K562 (cell line): ENCODE measurements at regions not wholly inside any gene's neighbourhood (a gene's known extent, or its start where the extent isn't known, plus 50 kb on each side); places are given as distances from the start of the nearest gene placed in this dataset.

Source experiments
- ATAC-seq: fragments of 200-7000 bp; cut with Tn5 transposase; 3 replicates; pipeline ENCODE4 v1.9.1; 2020; ENCODE audit warnings: moderate library complexity
- BruUV-seq: library from RNA; stranded (reverse); fragments of 400-500 nt; replicated peaks from 2 replicates; lab custom pipeline; 2021; lab: Mats Ljungman, UMichigan
- CTCF ChIA-PET: fragments of 300-600 bp; formaldehyde crosslinking; extraction: SDS; loops from one replicate; lab custom pipeline; 2021; ENCODE audit warnings: low intra/inter-chr PET ratio; lab: Yijun Ruan, JAX
- POLR2A ChIA-PET: fragments of 300-600, 350-650 bp; sonication (Branson Sonifier 250); formaldehyde crosslinking; extraction: SDS; loops from one replicate; lab custom pipeline; 2021; ENCODE audit warnings: antibody characterized with exemption, inconsistent platforms; lab: Yijun Ruan, JAX
- DNase-seq, 4 experiments: peaks; one replicate each; pipeline versions ENCODE4 v3.0.0 to v3.0.0-alpha.2; 2011 to 2018; ENCODE audit warnings: low spot score in 3 of 4, mixed read lengths in 3 of 4; ENCODE audit errors: extremely low read depth in 1 of 4
- FAIRE-seq: peaks from 2 replicates; lab custom pipeline; 2011; peaks lifted over from hg19 to GRCh38; lab: Jason Lieb, UNC
- H2AFZ ChIP-seq: 2 replicates; pipeline ENCODE4 v1.6.0; 2011; ENCODE audit warnings: low read depth, low read length, control low read depth, inconsistent platforms
- H3K27ac ChIP-seq: fragments of 200-600 bp; 3 replicates; pipeline ENCODE4 v1.8.0; 2011; ENCODE audit warnings: low read depth, mild to moderate bottlenecking, control low read depth, inconsistent platforms, low read length, moderate library complexity, mixed read lengths; ENCODE audit errors: extremely low read depth
- H3K27me3 ChIP-seq, 2 experiments: fragments of 300-600 bp in 1 of 2; 2 replicates in 1 of 2; 3 replicates in 1 of 2; pipeline versions ENCODE4 v1.6.0 to v1.8.0; 2011; ENCODE audit warnings: inconsistent platforms in 2 of 2, low read length in 2 of 2, mild to moderate bottlenecking in 1 of 2, mixed read lengths in 1 of 2, moderate library complexity in 1 of 2; ENCODE audit not compliant: control insufficient read depth in 2 of 2, insufficient read depth in 2 of 2
- H3K36me3 ChIP-seq: fragments of 300-600 bp; 3 replicates; pipeline ENCODE4 v1.8.0; 2011; ENCODE audit warnings: mild to moderate bottlenecking, low read length, inconsistent platforms; ENCODE audit not compliant: control insufficient read depth, insufficient read depth
- H3K4me1 ChIP-seq, 2 experiments: fragments of 200-600 bp in 1 of 2; replicated peaks in 1 of 2; 2 replicates in 1 of 2; 3 replicates in 1 of 2; pipeline versions ENCODE4 v1.5.1 to v1.8.0; 2011; ENCODE audit warnings: inconsistent platforms in 2 of 2, low read length in 2 of 2, mild to moderate bottlenecking in 1 of 2, mixed read lengths in 1 of 2, moderate library complexity in 1 of 2; ENCODE audit not compliant: control insufficient read depth in 2 of 2, insufficient read depth in 2 of 2
- H3K4me2 ChIP-seq: 2 replicates; pipeline ENCODE4 v1.6.1; 2011; ENCODE audit warnings: low read length, control low read depth, inconsistent platforms, mixed read lengths; ENCODE audit not compliant: insufficient read depth
- H3K4me3 ChIP-seq: fragments of 200-600 bp; sonication (generic), shearing (Covaris generic); 2 replicates; pipeline ENCODE4 v1.5.1; 2016; ENCODE audit warnings: control low read depth, inconsistent platforms
- H3K79me2 ChIP-seq: fragments of 200-600 bp; 3 replicates; pipeline ENCODE4 v1.8.0; 2011; ENCODE audit warnings: low read length, inconsistent platforms; ENCODE audit not compliant: control insufficient read depth, insufficient read depth
- H3K9ac ChIP-seq, 2 experiments: 2 replicates each; pipeline versions ENCODE4 v1.6.0 to v1.6.1; 2011; ENCODE audit warnings: low read depth in 2 of 2, low read length in 2 of 2, control low read depth in 1 of 2, inconsistent platforms in 1 of 2, mild to moderate bottlenecking in 1 of 2, mixed read lengths in 1 of 2; ENCODE audit not compliant: insufficient read depth in 1 of 2
- H3K9me1 ChIP-seq: one replicate; pipeline ENCODE4 v1.6.0; 2011; ENCODE audit warnings: inconsistent platforms, mild to moderate bottlenecking, low read length, moderate library complexity; ENCODE audit not compliant: control insufficient read depth, insufficient read depth
- H3K9me3 ChIP-seq: replicated peaks from 2 replicates; pipeline ENCODE4 v1.5.1; 2011; ENCODE audit warnings: low read depth, low read length, inconsistent platforms; ENCODE audit not compliant: control insufficient read depth, insufficient read depth
- H4K20me1 ChIP-seq: replicated peaks from 2 replicates; pipeline ENCODE4 v1.6.1; 2011; ENCODE audit warnings: low read length, inconsistent platforms, mixed read lengths; ENCODE audit not compliant: control insufficient read depth, insufficient read depth
- BRCA1 ChIP-seq, 2 experiments: fragments of 450-650 bp in 1 of 2; sonication (generic) in 1 of 2; formaldehyde crosslinking in 1 of 2; IDR thresholded peaks; 2 replicates each; pipeline versions ENCODE4 v1.5.0 to v1.6.1; 2017 to 2020; ENCODE audit warnings: mild to moderate bottlenecking in 1 of 2, missing genetic modification reagents in 1 of 2
- CBFA2T3 ChIP-seq: fragments of 450-650 bp; IDR thresholded peaks from 2 replicates; pipeline ENCODE4 v1.6.1; 2017
- DACH1 ChIP-seq: fragments of 450-650 bp; IDR thresholded peaks from 2 replicates; pipeline ENCODE4 v1.6.1; 2018; ENCODE audit not compliant: partially characterized antibody
- DNMT1 ChIP-seq: fragments of 450-650 bp; IDR thresholded peaks from 2 replicates; pipeline ENCODE4 v1.6.1; 2016; ENCODE audit warnings: antibody characterized with exemption, mild to moderate bottlenecking
- MAFF ChIP-seq: IDR thresholded peaks from 2 replicates; pipeline ENCODE4 v1.6.1; 2012; ENCODE audit warnings: low read length, improper control_type of control experiment
- MECOM ChIP-seq: fragments of 250-450 bp; sonication (Bioruptor Pico); IDR thresholded peaks from 2 replicates; pipeline ENCODE4 v1.8.0; 2022; ENCODE audit warnings: inconsistent platforms
- NELFE ChIP-seq: IDR thresholded peaks from 2 replicates; pipeline ENCODE4 v1.6.1; 2011; ENCODE audit warnings: mild to moderate bottlenecking; ENCODE audit not compliant: insufficient read depth, insufficient read length
- POLR3A ChIP-seq: IDR thresholded peaks from 2 replicates; pipeline ENCODE4 v1.6.1; 2011; ENCODE audit warnings: borderline replicate concordance, mild to moderate bottlenecking, moderate library complexity; ENCODE audit not compliant: insufficient read length, insufficient read depth; ENCODE audit errors: extremely low read depth
- TARDBP ChIP-seq: fragments of 450-650 bp; IDR thresholded peaks from 2 replicates; pipeline ENCODE4 v1.6.1; 2016
- whole genome bisulfite sequencing: fragments of 100-300 bp; shearing (Covaris generic); methylation state at CpG from one replicate; pipeline ENCODE4 v1.1.6; 2016; ENCODE audit warnings: low coverage, mixed read lengths; ENCODE audit not compliant: insufficient coverage; ENCODE audit errors: missing lambda C conversion rate; 5-methylcytosine and 5-hydroxymethylcytosine counted together
- in situ Hi-C: fragments of 300-500 bp; cut with MboI; formaldehyde crosslinking; loops from 4 replicates; pipeline ENCODE4 v1.15.0; 2018; ENCODE audit warnings: inconsistent platforms, mixed read lengths
- intact Hi-C: fragments of 100-400 bp; cut with micrococcal nuclease; formaldehyde crosslinking; loops from 2 replicates; pipeline ENCODE4 v1.14.2; 2022
- TF ChIP-seq, protein P1 (sequence below): fragments of 200-800 bp; sonication (Bioruptor generic); IDR thresholded peaks from 2 replicates; pipeline ENCODE4 v1.6.1; 2016; ENCODE audit warnings: missing genetic modification characterization, missing compliant biosample characterization
- TF ChIP-seq, protein P2 (sequence below): fragments of 450-650 bp; IDR thresholded peaks from 2 replicates; pipeline ENCODE4 v1.6.1; 2016; ENCODE audit warnings: antibody characterized with exemption

DNA sequence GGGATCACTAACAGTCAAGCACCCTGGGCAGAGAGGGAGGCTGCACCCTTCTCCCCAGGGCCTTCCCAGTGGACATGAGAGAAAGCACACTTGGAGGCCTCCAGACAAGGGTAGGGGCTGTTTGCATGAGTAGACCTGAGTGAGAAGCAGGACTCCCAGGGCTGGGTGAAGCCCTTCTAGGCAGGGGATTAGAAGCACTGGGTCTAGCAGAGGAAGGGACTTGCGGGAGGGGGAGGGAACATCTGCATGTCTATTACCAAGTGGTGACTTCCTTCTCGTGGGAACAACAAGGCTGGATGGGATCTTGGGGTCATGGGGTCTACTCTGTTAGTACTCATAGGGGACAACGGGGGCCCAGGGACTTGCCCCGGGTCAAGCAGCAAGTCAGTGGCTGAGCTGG is 67.8 kb downstream of the EMX2 start (continued):
- TF ChIP-seq DNMT1: no peak

- H3K27ac ChIP-seq: no peak overlapping the region
- intact Hi-C loops: loop anchor here (5.0 kb wide), 1 partner anchor 60 kb away; no protein-coding TSS in a partner anchor
Measured at GRCh38 chr10:117612113-117612512, 69.6 kb downstream of the EMX2 start.

More at GRCh38 chr10:117612113-117612512, 69.6 kb downstream of the EMX2 start:
- H3K36me3 ChIP-seq: no peaks in the 10 kb centered on the region
- no TSS peak for BruUV-seq
- no peak overlapping the region for H3K9ac ChIP-seq
- CTCF ChIA-PET: no interaction called here
- in situ Hi-C loops: no loop called here
- no peaks in the 10 kb centered on the region; a peak in 1 of 5 replicates for H3K4me1 ChIP-seq
- DNase-seq (no peak), ATAC-seq (no peak), FAIRE-seq (no peak)
- no peaks in the 10 kb centered on the region for H3K9me3 ChIP-seq
- WGBS: 0% methylated on average over 1 of the region's 1 CpG
- peaks cover 0 to 21% of the 10 kb centered on the region in 2 experiments; a peak in 2 of 5 replicates for H3K27me3 ChIP-seq
- no peaks in the 10 kb centered on the region for H3K79me2 ChIP-seq
- H3K4me2 ChIP-seq: no peak overlapping the region
- no peak overlapping the region for H3K4me3 ChIP-seq
- POLR2A ChIA-PET: no interaction called here
- no peaks in the 10 kb centered on the region for H4K20me1 ChIP-seq
- TF ChIP-seq NELFE (no peak), DNMT1 (no peak), POLR3A (no peak), BRCA1 (IDR thresholded peaks at IDR 0.05) (no peak), BRCA1 (CRISPR knock-in tag; IDR thresholded peaks at IDR 0.05) (no peak), MECOM (CRISPR knock-in tag) (no peak), TARDBP (no peak), CBFA2T3 (no peak), DACH1 (peak; percentile 76), MAFF (no peak)
- TF ChIP-seq, protein P1, sequence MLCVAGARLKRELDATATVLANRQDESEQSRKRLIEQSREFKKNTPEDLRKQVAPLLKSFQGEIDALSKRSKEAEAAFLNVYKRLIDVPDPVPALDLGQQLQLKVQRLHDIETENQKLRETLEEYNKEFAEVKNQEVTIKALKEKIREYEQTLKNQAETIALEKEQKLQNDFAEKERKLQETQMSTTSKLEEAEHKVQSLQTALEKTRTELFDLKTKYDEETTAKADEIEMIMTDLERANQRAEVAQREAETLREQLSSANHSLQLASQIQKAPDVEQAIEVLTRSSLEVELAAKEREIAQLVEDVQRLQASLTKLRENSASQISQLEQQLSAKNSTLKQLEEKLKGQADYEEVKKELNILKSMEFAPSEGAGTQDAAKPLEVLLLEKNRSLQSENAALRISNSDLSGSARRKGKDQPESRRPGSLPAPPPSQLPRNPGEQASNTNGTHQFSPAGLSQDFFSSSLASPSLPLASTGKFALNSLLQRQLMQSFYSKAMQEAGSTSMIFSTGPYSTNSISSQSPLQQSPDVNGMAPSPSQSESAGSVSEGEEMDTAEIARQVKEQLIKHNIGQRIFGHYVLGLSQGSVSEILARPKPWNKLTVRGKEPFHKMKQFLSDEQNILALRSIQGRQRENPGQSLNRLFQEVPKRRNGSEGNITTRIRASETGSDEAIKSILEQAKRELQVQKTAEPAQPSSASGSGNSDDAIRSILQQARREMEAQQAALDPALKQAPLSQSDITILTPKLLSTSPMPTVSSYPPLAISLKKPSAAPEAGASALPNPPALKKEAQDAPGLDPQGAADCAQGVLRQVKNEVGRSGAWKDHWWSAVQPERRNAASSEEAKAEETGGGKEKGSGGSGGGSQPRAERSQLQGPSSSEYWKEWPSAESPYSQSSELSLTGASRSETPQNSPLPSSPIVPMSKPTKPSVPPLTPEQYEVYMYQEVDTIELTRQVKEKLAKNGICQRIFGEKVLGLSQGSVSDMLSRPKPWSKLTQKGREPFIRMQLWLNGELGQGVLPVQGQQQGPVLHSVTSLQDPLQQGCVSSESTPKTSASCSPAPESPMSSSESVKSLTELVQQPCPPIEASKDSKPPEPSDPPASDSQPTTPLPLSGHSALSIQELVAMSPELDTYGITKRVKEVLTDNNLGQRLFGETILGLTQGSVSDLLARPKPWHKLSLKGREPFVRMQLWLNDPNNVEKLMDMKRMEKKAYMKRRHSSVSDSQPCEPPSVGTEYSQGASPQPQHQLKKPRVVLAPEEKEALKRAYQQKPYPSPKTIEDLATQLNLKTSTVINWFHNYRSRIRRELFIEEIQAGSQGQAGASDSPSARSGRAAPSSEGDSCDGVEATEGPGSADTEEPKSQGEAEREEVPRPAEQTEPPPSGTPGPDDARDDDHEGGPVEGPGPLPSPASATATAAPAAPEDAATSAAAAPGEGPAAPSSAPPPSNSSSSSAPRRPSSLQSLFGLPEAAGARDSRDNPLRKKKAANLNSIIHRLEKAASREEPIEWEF: peak; percentile 95
- TF ChIP-seq, protein P2, sequence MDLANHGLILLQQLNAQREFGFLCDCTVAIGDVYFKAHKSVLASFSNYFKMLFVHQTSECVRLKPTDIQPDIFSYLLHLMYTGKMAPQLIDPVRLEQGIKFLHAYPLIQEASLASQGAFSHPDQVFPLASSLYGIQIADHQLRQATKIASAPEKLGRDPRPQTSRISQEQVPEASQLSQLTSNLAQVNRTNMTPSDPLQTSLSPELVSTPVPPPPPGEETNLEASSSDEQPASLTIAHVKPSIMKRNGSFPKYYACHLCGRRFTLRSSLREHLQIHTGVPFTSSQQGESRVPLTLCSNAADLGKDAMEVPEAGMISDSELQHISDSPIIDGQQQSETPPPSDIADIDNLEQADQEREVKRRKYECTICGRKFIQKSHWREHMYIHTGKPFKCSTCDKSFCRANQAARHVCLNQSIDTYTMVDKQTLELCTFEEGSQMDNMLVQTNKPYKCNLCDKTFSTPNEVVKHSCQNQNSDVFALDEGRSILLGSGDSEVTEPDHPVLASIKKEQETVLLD: 0 out of 2 replicates have a peak, but pooled peaks have one; percentile 39
- H2AFZ ChIP-seq: no peak overlapping the region
- H3K9me1 ChIP-seq: no peaks in the 10 kb centered on the region
